ENCODE measurements at regions not wholly inside any gene's neighbourhood (a gene's known extent, or its start where the extent isn't known, plus 50 kb on each side); places are given as distances from the start of the nearest gene placed in this dataset.
"Not testable (repeated sequence)": the region's sequence is repeated elsewhere in the genome, so short reads cannot be mapped to it uniquely, and the experiment has no call there.

GRCh38 chr5:21051945-21052344 lies 1063.9 kb upstream of the CDH18 start:
- no peak for DNase-seq

GRCh38 chr5:21049901-21050300 lies 1061.9 kb upstream of the CDH18 start:
- no peak for DNase-seq

- DNase-seq: no peak
Observed at GRCh38 chr5:21030981-21031380, 1043.0 kb upstream of the CDH18 start.

GRCh38 chr5:21024966-21025365 lies 1037.0 kb upstream of the CDH18 start:
- DNase-seq: no peak

- DNase-seq: no peak
Observed at GRCh38 chr5:21013237-21013636, 1025.2 kb upstream of the CDH18 start.

- no peak for DNase-seq
Observed at GRCh38 chr5:21007781-21008180, 1019.8 kb upstream of the CDH18 start.

- DNase-seq: not testable (repeated sequence)
Observed at GRCh38 chr5:20988933-20989332, 1000.9 kb upstream of the CDH18 start.

GRCh38 chr5:20985754-20986153 lies 997.8 kb upstream of the CDH18 start:
- no peak for DNase-seq

- DNase-seq: peak; percentile 66
Observed at GRCh38 chr5:20974426-20974825, 986.4 kb upstream of the CDH18 start.

- peak; percentile 11 for DNase-seq
Observed at GRCh38 chr5:20972419-20972925, 984.5 kb upstream of the CDH18 start.

- no peak for DNase-seq
Observed at GRCh38 chr5:20959347-20959746, 971.3 kb upstream of the CDH18 start.

- DNase-seq: no peak
Observed at GRCh38 chr5:20958641-20959040, 970.6 kb upstream of the CDH18 start.

- no peak for DNase-seq
Observed at GRCh38 chr5:20956134-20956533, 968.1 kb upstream of the CDH18 start.

GRCh38 chr5:20949636-20950035 lies 961.6 kb upstream of the CDH18 start:
- no peak for DNase-seq

- not testable (repeated sequence) for DNase-seq
Observed at GRCh38 chr5:20943183-20943971, 955.4 kb upstream of the CDH18 start.

- not testable (repeated sequence) for DNase-seq
Observed at GRCh38 chr5:20942603-20943002, 954.6 kb upstream of the CDH18 start.

- DNase-seq: not testable (repeated sequence)
Observed at GRCh38 chr5:20940786-20941185, 952.8 kb upstream of the CDH18 start.

GRCh38 chr5:20890936-20891335 lies 902.9 kb upstream of the CDH18 start:
- DNase-seq: not testable (repeated sequence)

GRCh38 chr5:20875726-20876125 lies 887.7 kb upstream of the CDH18 start:
- DNase-seq: not testable (repeated sequence)

GRCh38 chr5:20865892-20866291 lies 877.9 kb upstream of the CDH18 start:
- DNase-seq: not testable (repeated sequence)

GRCh38 chr5:20833081-20833627 lies 845.2 kb upstream of the CDH18 start:
- no peak for DNase-seq

GRCh38 chr5:20832204-20833080 lies 844.4 kb upstream of the CDH18 start:
- no peak for DNase-seq

- not testable (repeated sequence) for DNase-seq
Observed at GRCh38 chr5:20825951-20826350, 838.0 kb upstream of the CDH18 start.

Data from left kidney (tissue), 1 donor.